Brain microvascular endothelial cell (primary cell): ENCODE measurements at regions not wholly inside any gene's neighbourhood (a gene's known extent, or its start where the extent isn't known, plus 50 kb on each side); places are given as distances from the start of the nearest gene placed in this dataset.
A peak's percentile ranks its signal among the peaks of the same experiment; 100 is the strongest.
"Not testable (repeated sequence)": the region's sequence is repeated elsewhere in the genome, so short reads cannot be mapped to it uniquely, and the experiment has no call there.

Source experiments
- DNase-seq: peaks from one replicate; pipeline ENCODE4 v3.0.0-alpha.2; 2020
- H3K27ac ChIP-seq: fragments of 250-450 bp; sonication (Bioruptor Pico); 2 replicates; pipeline ENCODE4 v1.5.1; 2020; ENCODE audit warnings: mild to moderate bottlenecking, moderate library complexity
- H3K27me3 ChIP-seq: fragments of 250-450 bp; sonication (Bioruptor Pico); replicated peaks from 2 replicates; pipeline ENCODE4 v1.5.1; 2020; ENCODE audit warnings: mild to moderate bottlenecking
- H3K36me3 ChIP-seq: fragments of 250-450 bp; sonication (Bioruptor Pico); replicated peaks from 2 replicates; pipeline ENCODE4 v1.5.1; 2020; ENCODE audit warnings: mild to moderate bottlenecking
- H3K4me3 ChIP-seq: 2 replicates; pipeline ENCODE4 v1.5.1; 2011; ENCODE audit warnings: low read depth, mild to moderate bottlenecking, control low read depth, low read length, moderate library complexity
- in situ Hi-C: cut with HindIII; loops from 2 replicates; pipeline ENCODE4 v1.10.0; 2017; ENCODE audit warnings: low sequenced_read_pairs, low pct_ligation_motif_present
- TF ChIP-seq, protein P1 (sequence below): IDR thresholded peaks from 2 replicates; pipeline ENCODE4 v1.5.1; 2011; ENCODE audit warnings: low read depth, mild to moderate bottlenecking, moderate library complexity, low read length, control low read depth, inconsistent platforms; ENCODE audit errors: missing control alignments

DNA sequence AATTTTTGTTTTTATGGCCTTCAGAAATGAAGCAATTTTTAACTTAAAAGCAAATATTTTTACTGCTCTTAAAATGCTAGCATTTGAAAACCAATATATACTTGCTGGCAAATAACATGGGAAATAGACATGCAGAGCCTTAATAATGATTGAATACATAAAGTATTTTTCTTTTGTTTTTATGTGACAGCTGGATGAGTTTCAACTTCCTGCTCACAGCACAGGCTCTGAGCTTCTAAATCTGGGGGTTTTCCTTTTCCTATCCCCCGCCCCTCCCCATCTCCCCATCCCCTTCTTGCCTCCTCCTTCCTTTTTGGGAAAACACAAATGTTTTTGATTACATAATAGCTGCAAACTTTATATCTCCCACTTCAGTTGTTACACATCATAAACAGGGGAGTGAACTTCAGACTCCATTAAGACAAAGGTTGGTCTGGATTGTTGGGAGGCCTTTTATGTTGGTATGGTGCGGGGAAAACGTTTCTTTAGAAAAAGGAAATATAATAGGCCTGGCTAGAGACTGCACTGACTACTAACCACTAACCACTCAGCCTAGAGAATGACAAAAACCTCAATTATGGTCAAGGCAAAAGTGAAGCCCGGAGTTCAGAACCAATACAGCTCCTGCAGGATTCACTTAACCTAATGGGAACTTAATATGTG lies 116.1 kb upstream of the GORAB start:
- DNase-seq, result no peak
- TF ChIP-seq, protein P1, sequence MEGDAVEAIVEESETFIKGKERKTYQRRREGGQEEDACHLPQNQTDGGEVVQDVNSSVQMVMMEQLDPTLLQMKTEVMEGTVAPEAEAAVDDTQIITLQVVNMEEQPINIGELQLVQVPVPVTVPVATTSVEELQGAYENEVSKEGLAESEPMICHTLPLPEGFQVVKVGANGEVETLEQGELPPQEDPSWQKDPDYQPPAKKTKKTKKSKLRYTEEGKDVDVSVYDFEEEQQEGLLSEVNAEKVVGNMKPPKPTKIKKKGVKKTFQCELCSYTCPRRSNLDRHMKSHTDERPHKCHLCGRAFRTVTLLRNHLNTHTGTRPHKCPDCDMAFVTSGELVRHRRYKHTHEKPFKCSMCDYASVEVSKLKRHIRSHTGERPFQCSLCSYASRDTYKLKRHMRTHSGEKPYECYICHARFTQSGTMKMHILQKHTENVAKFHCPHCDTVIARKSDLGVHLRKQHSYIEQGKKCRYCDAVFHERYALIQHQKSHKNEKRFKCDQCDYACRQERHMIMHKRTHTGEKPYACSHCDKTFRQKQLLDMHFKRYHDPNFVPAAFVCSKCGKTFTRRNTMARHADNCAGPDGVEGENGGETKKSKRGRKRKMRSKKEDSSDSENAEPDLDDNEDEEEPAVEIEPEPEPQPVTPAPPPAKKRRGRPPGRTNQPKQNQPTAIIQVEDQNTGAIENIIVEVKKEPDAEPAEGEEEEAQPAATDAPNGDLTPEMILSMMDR, result no peak
- no peak overlapping the region for H3K27ac ChIP-seq
- H3K27me3 ChIP-seq, result no peaks in the 10 kb centered on the region
- no peak overlapping the region for H3K4me3 ChIP-seq
- in situ Hi-C loops, result no loop called here
- no peaks in the 10 kb centered on the region for H3K36me3 ChIP-seq

DNA sequence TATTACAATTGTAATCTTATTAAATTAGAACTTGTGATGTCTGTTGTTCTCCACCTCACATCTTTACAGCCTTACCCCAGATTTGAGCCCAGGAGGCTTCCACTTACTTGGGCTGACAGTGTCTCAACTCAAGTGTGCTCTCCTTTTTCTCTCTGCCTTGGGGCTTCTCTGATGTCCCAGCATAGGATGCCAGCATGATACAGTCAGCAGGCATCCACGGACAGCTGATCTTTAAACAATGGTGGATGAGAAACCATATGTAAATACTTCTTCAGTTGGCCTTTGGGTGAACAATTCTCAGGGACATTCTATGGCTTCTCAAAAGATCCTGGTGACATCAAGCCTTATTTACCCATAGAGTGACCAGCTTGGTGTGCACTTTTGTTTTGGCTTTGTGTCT lies 107.6 kb upstream of the GORAB start:
- DNase-seq, result no peak

DNA sequence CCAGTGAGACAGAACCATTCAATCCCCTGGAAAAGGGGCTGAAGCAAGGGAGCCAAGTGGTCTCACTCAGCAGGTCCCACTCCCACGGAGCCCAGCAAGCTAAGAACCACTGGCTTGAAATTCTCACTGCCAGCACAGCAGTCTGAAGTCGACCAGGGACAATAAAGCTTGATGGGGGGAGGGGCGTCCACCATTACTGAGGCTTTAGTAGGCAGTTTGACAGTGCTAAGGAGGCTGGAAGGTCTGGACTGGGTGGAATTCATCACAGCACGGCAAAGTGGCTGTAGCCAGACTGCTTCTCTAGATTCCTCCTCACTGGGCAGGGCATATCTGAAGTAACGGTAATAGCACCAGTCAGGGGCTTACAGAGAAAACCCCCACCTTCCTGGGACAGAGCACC lies 105.4 kb upstream of the GORAB start:
- H3K27me3 ChIP-seq, result no peaks in the 10 kb centered on the region
- DNase-seq, result no peak
- TF ChIP-seq, protein P1, result no peak
- in situ Hi-C loops, result no loop called here
- no peaks in the 10 kb centered on the region for H3K36me3 ChIP-seq
- H3K4me3 ChIP-seq, result no peak overlapping the region
- H3K27ac ChIP-seq, result no peak overlapping the region

More for the DNA sequence above, 107.6 kb upstream of the GORAB start:
- no peak overlapping the region for H3K27ac ChIP-seq
- in situ Hi-C loops, result no loop called here
- no peaks in the 10 kb centered on the region for H3K27me3 ChIP-seq
- TF ChIP-seq, protein P1, result no peak
- no peak overlapping the region for H3K4me3 ChIP-seq
- H3K36me3 ChIP-seq, result no peaks in the 10 kb centered on the region

DNA sequence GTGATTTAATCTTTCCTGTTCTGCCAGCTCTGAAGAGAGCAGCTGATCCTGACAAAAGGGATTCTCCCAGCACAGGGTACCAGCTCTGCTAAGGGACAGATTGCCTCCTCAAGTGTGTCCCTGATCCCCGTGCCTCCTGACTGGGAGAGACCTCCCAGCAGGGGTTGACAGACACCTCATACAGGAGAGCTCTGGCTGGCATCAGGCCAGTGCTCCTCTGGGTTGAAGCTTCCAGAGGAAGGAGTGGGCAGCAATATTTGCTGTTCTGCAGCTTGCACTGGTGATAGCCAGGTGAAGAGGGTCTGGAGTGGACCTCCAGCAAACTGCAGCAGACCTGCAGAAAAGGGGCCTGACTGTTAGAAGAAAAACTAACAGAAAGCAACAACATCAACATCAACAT lies 105.0 kb upstream of the GORAB start:
- DNase-seq, H3K27ac ChIP-seq, H3K4me3 ChIP-seq, H3K27me3 ChIP-seq, in situ Hi-C loops, H3K36me3 ChIP-seq: not testable (repeated sequence)

DNA sequence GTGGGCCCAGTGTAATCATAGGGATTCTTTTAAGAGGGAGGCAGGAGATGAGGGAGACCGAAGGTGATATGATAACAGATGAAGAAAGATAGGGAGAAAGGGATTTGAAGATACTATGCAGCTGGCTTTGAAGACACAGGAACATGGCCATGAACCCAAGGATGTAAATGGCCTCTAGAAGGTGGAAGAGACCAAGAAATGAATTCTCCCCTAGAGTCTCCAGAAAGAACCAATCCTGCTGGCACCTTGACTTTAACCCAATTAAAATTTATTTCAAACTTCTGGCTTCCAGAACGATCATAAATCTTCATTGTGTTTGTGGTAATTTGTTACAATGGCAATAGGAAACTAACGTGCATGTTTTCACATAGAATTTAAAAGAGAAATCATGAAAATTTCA lies 95.0 kb upstream of the GORAB start:
- in situ Hi-C loops, result no loop called here
- no peak for DNase-seq
- Histone ChIP-seq H3K4me3 (no peak overlapping the region), H3K27me3 (no peaks in the 10 kb centered on the region), H3K36me3 (no peaks in the 10 kb centered on the region), H3K27ac (no peak overlapping the region)
- TF ChIP-seq, protein P1, result no peak

DNA sequence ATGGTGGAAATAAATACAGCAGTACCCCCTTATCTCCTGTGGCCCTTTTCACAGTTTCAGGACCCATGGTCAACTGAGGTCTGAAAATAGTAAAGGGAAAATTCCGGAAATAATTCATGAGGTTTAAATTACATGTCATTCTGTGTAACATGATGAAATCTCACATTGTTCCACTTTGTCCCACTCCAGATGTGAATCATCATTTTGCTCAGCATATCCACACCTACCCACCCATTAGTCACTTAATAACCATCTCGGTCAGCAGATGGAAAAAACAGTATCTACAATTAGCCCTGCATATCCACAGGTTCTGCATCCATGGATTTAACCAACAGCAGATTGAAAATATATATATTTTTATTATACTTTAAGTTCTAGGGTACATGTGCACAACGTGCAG lies 86.9 kb upstream of the GORAB start:
- no peak overlapping the region for H3K4me3 ChIP-seq
- H3K27ac ChIP-seq, result no peak overlapping the region
- peak; percentile 43 for DNase-seq
- TF ChIP-seq, protein P1, result no peak
- no peaks in the 10 kb centered on the region for H3K27me3 ChIP-seq
- no peaks in the 10 kb centered on the region for H3K36me3 ChIP-seq
- in situ Hi-C loops, result no loop called here
